GM21447 (cell line): ENCODE measurements at regions not wholly inside any gene's neighbourhood (a gene's known extent, or its start where the extent isn't known, plus 50 kb on each side); places are given as distances from the start of the nearest gene placed in this dataset.

Experiments
- ATAC-seq: cut with Tn5 transposase; IDR thresholded peaks from one replicate; pipeline ENCODE4 v1.9.1; 2021; ENCODE audit not compliant: unreplicated experiment

GRCh38 chr3:72153477-72154314 lies 368.7 kb upstream of the PROK2 start:
- ATAC-seq = no peak

GRCh38 chr3:72152551-72153476 lies 367.9 kb upstream of the PROK2 start:
- ATAC-seq = no peak

GRCh38 chr3:72151465-72152238 lies 366.7 kb upstream of the PROK2 start:
- no peak for ATAC-seq

- no peak for ATAC-seq
Measured at GRCh38 chr3:72150634-72151412, 365.9 kb upstream of the PROK2 start.

- ATAC-seq = no peak
Measured at GRCh38 chr3:72149645-72150300, 364.8 kb upstream of the PROK2 start.

GRCh38 chr3:72147600-72147999 lies 362.7 kb upstream of the PROK2 start:
- no peak for ATAC-seq

- ATAC-seq = no peak
Measured at GRCh38 chr3:72145506-72146380, 360.8 kb upstream of the PROK2 start.

GRCh38 chr3:72144773-72145505 lies 360.0 kb upstream of the PROK2 start:
- peak; percentile 80 for ATAC-seq

- no peak for ATAC-seq
Measured at GRCh38 chr3:72143966-72144717, 359.2 kb upstream of the PROK2 start.

GRCh38 chr3:72143322-72143721 lies 358.4 kb upstream of the PROK2 start:
- ATAC-seq = no peak

- ATAC-seq = no peak
Measured at GRCh38 chr3:72142028-72142427, 357.1 kb upstream of the PROK2 start.

- no peak for ATAC-seq
Measured at GRCh38 chr3:72141264-72141663, 356.3 kb upstream of the PROK2 start.

GRCh38 chr3:72139316-72139715 lies 354.4 kb upstream of the PROK2 start:
- ATAC-seq = no peak

GRCh38 chr3:72137865-72138861 lies 353.2 kb upstream of the PROK2 start:
- ATAC-seq = no peak

- no peak for ATAC-seq
Measured at GRCh38 chr3:72135636-72136035, 350.7 kb upstream of the PROK2 start.

- peak; percentile 57 for ATAC-seq
Measured at GRCh38 chr3:72134989-72135451, 350.1 kb upstream of the PROK2 start.
